RCC 7860 (cell line): ENCODE measurements at regions not wholly inside any gene's neighbourhood (a gene's known extent, or its start where the extent isn't known, plus 50 kb on each side); places are given as distances from the start of the nearest gene placed in this dataset.

Source experiments
- DNase-seq: peaks from one replicate; pipeline ENCODE4 v3.0.0-alpha.2; 2015; ENCODE audit warnings: low spot score
- FAIRE-seq: peaks from 2 replicates; lab custom pipeline; 2012; peaks lifted over from hg19 to GRCh38; lab: Jason Lieb, UNC

- DNase-seq (no peak), FAIRE-seq (no peak)
Observed at GRCh38 chr1:56442290-56442877, 137.0 kb downstream of the PLPP3 start.

DNA sequence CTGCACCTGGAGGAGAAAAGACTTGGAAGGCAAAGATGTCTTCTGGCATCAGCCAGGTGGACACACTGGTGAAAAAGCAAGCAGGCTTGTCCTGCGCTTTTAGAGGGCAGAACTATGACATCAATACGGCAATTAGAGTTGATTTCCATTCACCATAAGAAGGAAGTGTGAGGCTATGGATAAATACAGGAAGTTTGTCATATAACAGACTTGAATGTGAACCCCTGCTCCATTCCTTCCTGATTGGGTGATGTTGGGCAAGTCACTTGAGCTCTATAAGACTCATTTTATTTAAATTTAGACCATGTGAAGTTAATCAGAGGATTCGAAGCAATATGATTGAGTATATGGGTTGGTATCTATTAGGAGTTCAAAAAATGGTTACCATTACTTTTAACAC is 137.8 kb downstream of the PLPP3 start:
- DNase-seq (no peak), FAIRE-seq (no peak)

DNA sequence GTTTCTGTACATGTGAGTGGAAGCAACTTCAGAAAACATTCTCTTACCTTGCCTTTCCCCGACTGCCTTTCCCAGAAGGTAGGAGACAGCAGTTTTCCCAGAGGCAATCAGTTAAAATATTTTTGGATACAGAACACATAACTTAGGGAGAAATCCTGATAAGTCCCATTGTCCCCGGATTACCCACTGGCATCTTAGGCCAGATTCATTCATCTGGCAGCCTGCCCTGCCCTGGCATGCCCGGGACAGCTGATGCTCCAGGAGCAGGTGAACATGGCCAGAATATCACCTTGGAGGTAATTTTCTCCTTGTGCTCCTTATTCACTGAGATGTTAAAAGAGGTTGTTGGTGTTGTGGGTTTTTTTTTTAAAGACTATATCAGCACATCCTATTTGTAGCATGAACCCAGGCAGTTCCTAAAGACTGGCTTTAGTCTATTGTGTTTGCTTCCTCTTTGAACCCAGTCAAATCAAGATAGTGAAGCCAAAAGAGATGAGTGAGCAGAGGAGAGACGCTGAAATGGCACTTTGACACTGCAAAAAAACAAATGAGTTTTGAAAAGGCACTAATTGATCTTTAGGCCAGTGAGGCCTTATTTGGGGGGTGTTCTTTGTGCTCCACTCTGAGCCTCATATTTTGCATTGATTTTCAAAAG is 139.6 kb downstream of the PLPP3 start:
- FAIRE-seq (no peak), DNase-seq (no peak)

DNA sequence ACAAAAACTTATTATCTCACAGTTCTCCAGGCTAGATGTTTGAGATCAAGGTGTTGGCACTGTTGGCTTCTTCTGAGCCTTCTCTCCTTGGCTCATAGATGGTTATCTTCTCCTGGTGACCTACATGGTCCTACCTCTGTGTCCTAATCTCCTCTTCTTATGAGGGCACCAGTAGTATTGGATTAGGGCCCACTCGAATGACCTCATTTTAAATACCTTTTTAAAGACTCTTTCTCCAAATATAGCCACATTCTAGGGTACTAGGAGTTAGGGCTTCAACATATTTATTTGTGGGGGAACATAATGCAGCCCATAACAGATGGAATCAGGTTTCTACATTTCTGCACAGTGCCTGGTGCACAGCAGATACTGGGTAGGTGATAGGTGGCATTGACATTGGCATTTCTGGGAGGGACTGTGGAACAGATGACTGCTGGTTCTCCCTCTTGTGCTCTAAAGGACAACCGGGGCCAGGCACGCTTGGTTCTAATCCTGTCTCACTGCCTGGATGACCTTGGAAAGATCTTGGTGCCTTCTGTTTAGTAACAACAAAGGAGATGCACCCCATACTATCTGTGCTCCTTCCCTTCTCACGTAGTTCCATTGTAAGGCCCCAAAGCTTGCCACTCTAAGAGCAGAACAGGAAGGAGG is 140.3 kb downstream of the PLPP3 start:
- no peak for DNase-seq
- no peak for FAIRE-seq

- no peak for DNase-seq
- no peak for FAIRE-seq
Observed at GRCh38 chr1:56437959-56438358, 141.4 kb downstream of the PLPP3 start.

DNA sequence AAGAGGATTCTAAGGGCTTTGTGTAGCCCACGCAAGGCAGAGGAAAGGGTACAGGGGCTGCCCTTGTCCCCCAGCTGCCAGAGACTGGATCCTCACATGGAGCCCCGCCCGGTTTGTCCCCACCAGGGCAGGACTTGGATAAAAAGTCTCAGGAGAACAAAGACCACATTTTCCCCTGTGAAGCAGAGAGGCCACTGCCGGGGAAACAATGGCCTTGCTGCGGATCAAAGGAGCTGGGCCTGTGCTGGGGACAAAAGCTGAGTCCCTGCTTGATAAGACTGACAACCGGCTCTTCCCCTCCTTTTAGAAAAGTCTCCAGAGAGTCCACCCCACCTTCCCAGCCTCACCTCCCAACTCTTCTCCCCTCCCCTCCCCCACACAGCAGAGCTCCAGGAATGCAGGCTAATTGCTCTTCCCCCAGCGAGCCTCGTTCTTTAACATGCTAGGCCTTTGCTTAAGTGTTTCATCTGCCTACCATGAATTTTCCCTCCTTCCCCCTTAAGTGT is 142.4 kb downstream of the PLPP3 start:
- FAIRE-seq: no peak

GRCh38 chr1:56436296-56436695 is 143.1 kb downstream of the PLPP3 start:
- FAIRE-seq (no peak), DNase-seq (no peak)

More for the DNA sequence above, 142.4 kb downstream of the PLPP3 start:
- no peak for DNase-seq

DNA sequence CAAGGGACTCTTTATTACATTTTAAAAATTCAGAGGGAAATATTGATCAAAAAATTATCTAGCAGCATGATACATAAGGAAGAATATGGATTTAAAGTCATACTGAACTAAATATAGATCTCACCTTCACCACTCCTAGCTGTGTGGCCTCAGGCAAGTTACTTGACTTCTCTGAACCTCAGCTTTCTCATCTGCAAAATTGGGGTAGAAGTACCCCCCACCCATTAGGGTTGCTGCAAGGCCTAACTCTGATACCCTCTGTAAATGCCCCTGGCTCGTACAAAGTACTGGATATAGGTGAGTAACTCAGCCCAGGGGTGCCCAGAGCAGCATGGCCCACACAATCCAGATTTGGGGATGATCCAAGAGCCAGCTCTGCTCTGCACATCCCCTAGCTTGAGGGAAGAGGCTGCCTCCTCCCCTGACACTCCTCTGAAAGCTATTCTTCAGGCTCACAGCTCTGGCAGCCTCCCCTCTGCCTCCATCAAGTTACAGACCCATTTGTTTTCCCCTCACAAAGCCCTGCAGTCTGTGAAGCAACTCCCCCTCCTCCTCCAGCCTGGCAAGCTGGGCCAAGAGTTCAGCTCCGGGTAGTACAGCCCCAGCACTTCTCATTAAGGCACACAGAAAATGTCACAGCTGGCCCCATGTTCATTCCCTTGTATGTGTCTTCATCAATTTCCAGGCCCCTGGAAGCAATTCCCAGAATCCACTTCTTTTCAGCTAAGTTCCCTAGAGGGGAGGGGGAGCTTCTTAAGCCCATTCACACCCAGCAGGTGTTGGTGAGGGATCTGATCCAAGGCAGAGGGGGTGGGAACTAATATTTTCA is 143.7 kb downstream of the PLPP3 start:
- DNase-seq: no peak
- no peak for FAIRE-seq

DNA sequence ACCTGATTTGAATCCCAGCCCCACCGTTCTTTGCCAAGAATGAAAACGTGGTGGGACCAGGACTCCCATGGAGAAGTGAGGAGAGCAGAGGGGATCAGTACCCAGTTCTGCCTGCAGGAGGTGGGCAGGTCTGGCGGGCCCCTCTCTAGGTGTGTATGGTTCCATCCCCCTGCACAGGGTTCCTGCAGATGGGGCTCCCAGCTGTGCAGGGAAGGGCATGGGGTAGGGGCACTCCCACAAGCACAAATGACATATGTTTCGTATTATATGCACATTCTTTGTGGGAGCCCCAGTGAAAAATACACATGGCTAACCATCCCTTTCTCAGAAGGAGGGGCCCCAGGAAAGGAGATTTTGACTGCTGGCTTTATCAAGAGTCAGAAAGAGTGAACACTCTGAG is 144.6 kb downstream of the PLPP3 start:
- no peak for FAIRE-seq
- no peak for DNase-seq

DNA sequence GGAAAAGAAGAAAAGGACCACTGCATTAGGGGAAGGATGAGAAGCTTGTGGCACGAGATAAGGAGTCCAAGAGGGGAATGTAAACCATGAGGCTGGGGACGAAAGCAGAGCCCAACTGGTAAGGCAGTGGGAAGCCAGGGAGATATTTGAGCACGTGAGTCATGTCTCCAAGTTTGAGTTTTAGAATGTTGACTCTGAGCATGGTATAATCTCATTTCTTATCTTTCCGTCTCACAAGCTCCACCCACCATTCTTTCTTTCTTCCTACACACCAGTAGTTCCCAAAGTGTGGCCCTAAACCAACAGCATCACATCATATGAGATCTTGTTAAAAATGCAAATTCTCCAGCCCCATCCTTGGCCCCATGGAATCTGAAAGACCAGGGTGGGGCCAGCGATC is 145.3 kb downstream of the PLPP3 start:
- DNase-seq (no peak), FAIRE-seq (no peak)

DNA sequence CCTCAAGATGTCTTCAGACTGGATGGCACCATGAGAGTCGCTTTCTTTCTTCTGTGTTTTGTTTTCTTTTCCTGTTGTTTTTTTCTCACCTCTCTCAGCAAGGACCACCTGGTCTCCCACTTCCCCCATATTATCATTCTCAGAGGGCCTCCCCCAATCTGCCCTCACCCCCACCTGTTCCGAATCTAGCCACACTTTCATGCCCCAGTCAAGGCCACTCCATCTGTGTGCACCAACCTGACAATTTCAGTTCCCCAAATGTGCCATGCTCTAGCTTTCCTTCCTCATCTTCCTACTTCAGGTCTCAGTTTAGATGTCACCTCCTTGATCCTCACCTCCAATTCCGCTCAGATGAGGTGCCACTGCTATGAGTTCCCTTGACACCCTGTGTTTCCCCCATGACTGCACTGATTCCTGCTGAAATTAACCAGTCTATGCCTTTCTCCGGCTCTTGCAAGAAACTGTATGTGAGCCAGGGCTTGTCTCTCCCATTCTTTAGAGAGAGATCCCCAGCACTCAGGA is 146.2 kb downstream of the PLPP3 start:
- FAIRE-seq (no peak), DNase-seq (no peak)

DNA sequence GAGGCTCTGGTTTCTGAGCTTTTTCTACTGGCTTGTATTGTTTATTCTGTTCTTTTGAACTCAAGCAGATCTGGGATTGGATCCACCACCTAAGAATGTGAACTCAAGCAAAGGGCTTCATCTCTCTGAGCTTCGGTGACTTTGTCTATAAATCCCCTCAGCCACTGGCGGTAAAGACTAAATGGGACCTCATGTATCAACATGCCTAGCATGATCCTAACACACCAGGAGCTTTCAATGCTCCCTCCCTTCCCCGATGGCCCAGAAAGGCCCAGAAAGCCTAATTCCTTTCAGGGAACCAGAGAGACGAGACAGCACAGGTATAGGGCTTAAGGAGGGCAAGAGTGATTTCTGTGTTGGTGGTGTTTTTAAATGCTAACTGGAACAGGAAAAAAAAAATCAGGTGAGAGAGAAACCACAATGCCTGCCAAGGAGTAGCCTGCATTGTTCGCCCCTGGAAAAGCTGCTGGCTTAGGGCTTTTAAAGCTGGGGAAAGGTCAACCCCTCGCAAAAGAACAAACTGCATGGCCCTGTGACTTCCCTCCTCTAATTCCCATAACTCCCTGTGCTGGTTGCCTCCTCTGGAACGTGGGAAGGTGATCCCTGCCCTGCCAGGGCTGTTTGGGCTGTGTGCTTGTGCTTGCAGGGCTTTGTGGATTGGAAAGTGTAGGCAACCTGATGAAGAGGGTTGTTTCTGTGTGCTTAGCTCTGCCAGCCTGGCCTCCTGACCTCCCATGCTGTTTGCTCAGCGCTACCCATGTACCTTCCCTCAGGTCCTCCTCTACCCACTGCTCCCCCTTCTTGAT is 147.0 kb downstream of the PLPP3 start:
- no peak for DNase-seq

DNA sequence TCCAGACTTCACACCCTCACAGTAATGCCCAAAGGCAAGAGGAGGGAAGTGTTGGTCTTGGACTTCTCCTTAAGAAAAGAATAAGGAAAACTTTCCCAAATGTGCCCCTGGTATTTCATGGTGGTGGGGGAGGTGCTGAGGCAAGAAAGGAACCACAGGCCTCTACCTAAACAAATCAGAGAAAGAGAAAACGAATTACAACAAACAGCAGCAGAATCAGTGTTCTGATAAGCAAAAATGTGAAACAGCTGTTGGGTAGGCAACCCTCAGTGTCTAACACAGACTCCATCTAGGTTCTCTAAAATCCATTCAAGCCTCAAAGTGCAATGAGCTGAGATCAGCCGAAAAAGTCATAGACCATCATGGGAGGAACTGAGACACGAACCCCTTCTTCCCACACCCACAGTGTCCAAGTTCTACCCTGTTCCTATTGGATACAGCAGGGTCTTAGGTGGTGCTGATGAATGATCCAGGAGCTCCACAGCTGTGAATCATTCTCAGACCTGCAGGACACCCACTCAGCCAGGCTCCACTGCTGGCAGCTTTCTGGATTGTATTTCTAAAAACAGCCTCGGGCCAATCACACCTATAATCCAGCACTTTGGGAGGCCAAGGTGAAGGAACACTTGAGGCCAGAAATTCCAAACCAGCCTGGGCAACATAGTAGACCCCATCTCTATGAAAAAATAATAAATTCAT is 149.1 kb downstream of the PLPP3 start:
- DNase-seq (no peak), FAIRE-seq (no peak)

More for the DNA sequence above, 147.0 kb downstream of the PLPP3 start:
- FAIRE-seq: no peak

- DNase-seq: no peak
- no peak for FAIRE-seq
Observed at GRCh38 chr1:56429288-56429687, 150.1 kb downstream of the PLPP3 start.

DNA sequence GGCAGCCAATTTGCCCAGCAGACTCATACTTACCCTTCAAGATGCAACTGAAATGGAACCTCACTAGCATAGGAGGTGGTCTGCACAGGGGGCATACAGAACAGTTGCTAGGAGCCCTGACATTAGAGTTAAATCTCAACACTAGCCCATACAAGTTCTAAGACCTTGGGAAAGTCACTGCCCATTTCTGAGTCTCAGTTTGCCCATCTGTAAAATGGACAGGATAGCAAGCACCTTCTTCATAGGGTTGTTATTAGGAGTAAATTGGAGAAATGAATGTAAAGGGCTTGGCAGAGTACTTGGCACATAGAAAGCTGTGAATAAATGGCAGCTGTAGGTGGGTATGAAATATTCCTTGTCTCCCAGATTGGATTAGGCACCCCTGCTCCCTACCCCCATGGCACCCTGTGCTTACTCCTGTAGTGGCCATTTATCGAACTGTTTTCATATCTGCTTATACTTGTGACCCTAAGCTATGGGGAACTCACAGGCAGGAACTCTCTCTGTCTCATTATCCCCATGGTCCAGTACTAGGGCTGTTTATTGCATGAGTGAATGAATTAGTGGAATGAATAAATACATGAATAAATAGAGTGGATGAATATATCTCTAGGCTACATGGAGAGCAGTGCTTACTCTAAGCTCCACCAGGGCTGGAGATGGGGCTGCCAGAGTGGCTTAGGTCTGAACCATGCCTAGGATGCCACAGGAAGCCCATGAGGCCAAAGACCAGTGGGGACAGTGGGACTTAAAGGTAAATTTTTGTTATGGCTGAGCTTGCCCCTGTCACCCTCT is 152.6 kb downstream of the PLPP3 start:
- DNase-seq (no peak), FAIRE-seq (no peak)

DNA sequence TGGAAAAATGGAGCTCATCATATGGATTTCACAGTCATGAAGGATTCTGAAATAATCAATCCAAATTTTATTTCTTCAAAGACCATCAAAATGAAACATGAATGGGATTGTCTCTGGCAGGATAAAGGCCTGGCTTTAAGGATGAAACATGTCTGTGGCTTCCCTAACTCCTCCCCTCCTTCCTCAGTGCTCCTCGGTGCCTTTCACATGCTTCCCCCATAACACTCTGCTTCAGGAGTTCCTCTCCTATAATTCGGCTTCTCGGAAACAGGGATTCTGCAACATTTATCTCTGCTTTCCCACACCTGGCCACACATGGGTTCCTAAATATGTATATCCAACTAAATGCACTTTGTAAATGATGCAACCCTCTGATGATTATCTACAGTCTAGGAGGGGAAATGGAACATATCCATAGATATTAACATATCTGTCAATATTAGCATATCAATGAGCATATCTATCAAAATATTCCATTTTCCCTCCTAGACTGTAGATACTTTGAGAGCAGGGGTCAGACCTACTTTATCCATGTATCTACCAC is 153.8 kb downstream of the PLPP3 start:
- DNase-seq (no peak), FAIRE-seq (no peak)

GRCh38 chr1:56424744-56425493 is 154.4 kb downstream of the PLPP3 start:
- peak; percentile 96 for FAIRE-seq
- peak; percentile 79 for DNase-seq

GRCh38 chr1:56423716-56424115 is 155.6 kb downstream of the PLPP3 start:
- DNase-seq: no peak
- no peak for FAIRE-seq
